ENCODE measurements at regions not wholly inside any gene's neighbourhood (a gene's known extent, or its start where the extent isn't known, plus 50 kb on each side); places are given as distances from the start of the nearest gene placed in this dataset.

DNA sequence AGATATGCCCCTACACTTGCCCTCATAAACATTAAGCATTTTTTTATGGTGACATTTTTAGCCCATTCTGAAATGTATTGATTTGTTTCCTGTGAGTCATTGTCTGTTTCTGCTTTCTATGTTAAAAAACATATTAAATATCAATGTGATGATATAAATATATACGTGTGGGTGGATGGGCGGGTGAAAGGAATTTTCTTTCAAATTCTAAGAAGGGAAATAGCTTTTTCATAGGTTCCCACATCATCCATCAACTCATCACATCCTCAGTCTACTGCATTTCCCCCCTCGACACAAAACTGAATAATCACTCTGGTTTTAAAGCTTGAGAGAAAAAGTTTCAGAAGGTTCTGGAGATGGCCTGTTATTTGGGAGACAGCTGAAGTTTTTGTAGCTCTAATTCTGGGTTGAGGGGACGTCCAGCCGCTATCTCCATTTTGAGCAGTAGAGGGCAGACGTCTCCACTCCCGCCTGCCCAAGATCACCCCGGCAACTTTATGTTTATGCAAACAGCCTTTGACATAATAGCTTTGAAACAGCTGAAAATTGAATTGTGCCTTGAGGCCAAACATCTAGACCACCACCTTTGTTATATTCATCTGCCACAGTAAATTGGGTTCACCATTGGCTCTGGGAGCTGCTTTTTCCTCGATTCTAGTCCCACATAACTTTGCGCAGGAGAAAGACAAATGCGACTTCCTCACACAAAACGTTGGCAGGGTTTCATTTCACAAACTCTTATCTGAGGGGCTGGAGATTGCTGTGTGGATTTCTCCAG lies 216.2 kb upstream of the CLINT1 start:
- Histone ChIP-seq H3K36me3 (no peaks in the 10 kb centered on the region), H3K9me3 (replicated peaks) (no peaks in the 10 kb centered on the region), H3K4me3 (peak overlapping the region; percentile 53), H3K27ac (replicated peaks) (peak overlapping the region; percentile 54), H3K27me3 (ENCODE audit: low read depth) (no peaks in the 10 kb centered on the region), H3K4me1 (peaks cover 12% of the 10 kb centered on the region)
- intact Hi-C loops (cut with micrococcal nuclease), result loop anchor here (5.0 kb wide), 1 partner anchor 1032 kb away; no protein-coding TSS in a partner anchor
- TF ChIP-seq, protein P1, sequence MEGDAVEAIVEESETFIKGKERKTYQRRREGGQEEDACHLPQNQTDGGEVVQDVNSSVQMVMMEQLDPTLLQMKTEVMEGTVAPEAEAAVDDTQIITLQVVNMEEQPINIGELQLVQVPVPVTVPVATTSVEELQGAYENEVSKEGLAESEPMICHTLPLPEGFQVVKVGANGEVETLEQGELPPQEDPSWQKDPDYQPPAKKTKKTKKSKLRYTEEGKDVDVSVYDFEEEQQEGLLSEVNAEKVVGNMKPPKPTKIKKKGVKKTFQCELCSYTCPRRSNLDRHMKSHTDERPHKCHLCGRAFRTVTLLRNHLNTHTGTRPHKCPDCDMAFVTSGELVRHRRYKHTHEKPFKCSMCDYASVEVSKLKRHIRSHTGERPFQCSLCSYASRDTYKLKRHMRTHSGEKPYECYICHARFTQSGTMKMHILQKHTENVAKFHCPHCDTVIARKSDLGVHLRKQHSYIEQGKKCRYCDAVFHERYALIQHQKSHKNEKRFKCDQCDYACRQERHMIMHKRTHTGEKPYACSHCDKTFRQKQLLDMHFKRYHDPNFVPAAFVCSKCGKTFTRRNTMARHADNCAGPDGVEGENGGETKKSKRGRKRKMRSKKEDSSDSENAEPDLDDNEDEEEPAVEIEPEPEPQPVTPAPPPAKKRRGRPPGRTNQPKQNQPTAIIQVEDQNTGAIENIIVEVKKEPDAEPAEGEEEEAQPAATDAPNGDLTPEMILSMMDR (IDR thresholded peaks at IDR 0.05; ENCODE audit: borderline replicate concordance), result peak; percentile 90
- DNase-seq, result peak; percentile 44

DNA sequence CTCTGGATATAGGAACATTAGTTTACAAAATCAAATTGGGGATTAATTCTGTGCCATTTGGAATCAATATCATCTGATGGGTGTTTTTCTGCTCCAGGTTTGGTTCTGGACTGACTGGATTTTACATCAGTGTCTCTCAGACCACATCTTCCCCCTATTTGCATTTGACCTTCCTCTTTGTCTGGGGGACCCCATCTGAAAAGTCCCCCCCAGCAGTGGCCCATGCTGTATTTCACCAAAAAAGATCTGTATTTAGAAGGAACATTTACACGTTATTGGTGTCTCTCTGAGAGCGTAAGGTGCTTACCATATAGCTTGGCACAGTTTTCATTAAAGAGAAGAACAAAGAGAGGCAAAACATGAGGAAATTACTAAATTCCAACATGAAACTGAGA lies 215.6 kb upstream of the CLINT1 start:
- peaks cover 18% of the 10 kb centered on the region for H3K4me1 ChIP-seq
- no peaks in the 10 kb centered on the region for H3K27me3 ChIP-seq (ENCODE audit: low read depth)
- TF ChIP-seq, protein P1 (IDR thresholded peaks at IDR 0.05; ENCODE audit: borderline replicate concordance), result no peak
- intact Hi-C loops (cut with micrococcal nuclease), result no loop called here
- no peaks in the 10 kb centered on the region for H3K36me3 ChIP-seq
- no peak overlapping the region for H3K4me3 ChIP-seq
- no peak overlapping the region for H3K27ac ChIP-seq (replicated peaks)
- no peaks in the 10 kb centered on the region for H3K9me3 ChIP-seq (replicated peaks)
- DNase-seq, result no peak

DNA sequence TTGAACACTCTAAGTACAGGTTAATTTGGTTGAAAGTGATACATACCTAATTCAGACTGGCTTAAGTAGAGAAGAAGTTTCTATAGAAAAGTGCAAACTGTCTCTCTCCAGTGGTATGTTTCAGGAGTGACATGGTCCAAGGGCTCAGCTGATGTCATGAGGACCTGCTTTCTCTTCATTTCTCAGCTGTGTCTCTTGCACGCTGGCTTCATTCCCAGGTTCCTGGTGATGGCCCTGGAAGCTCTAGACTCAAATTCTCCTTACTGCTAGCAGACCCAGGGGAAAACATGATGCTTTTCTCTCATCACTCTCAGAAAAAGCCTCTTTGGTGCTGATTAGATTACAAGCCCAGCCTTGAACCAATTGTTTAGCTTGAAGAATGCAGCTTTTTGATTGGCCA lies 211.9 kb upstream of the CLINT1 start:
- TF ChIP-seq, protein P1 (IDR thresholded peaks at IDR 0.05; ENCODE audit: borderline replicate concordance), result no peak
- DNase-seq, result peak; percentile 22
- Histone ChIP-seq H3K36me3 (no peaks in the 10 kb centered on the region), H3K4me1 (peaks cover 28% of the 10 kb centered on the region), H3K27me3 (ENCODE audit: low read depth) (no peaks in the 10 kb centered on the region), H3K4me3 (no peak overlapping the region), H3K27ac (replicated peaks) (no peak overlapping the region), H3K9me3 (replicated peaks) (no peaks in the 10 kb centered on the region)
- intact Hi-C loops (cut with micrococcal nuclease), result no loop called here

DNA sequence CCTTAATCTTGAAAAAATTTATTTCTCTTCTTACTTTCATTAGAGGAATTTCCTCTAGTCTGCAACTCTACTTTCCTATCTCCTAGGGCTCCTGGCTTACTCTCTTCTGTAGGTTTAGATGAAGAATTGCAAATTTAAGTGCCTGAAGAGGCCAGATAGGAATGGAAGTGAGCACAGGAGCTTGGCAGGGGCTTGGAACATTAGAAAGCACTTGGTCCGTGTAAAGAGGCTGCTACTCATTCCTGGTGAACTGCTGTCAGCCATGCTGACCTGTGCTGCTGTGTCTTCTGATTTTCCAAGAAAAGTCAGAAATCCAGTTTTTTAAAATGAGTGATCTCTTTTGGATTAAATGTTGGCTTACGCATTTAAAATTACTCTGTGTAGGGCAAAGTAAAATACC lies 210.9 kb upstream of the CLINT1 start:
- Histone ChIP-seq H3K4me1 (peaks cover 22% of the 10 kb centered on the region), H3K27me3 (ENCODE audit: low read depth) (no peaks in the 10 kb centered on the region), H3K27ac (replicated peaks) (peak overlapping the region; percentile 4), H3K4me3 (no peak overlapping the region), H3K36me3 (no peaks in the 10 kb centered on the region), H3K9me3 (replicated peaks) (no peaks in the 10 kb centered on the region)
- intact Hi-C loops (cut with micrococcal nuclease), result no loop called here
- no peak for DNase-seq
- TF ChIP-seq, protein P1 (IDR thresholded peaks at IDR 0.05; ENCODE audit: borderline replicate concordance), result no peak

DNA sequence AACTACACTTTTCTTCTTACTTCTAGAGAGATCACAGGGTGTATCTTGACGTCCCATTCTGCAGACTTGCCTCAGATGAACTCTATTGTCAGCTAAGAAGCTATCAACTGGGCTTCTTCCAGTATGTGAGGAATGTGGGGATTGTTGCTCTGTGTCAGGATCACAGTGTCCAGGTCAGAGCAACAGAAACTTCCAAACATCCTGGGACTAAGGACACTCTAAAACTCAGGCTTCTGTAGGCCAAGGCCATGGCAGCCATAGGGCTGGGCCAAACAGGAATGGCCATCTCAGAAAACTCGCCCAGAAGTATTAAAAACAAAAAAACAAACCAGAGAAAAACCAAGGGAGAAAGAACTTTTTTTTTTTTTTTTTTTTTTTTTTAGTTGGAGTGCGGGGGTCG lies 210.0 kb upstream of the CLINT1 start:
- no peak for DNase-seq
- Histone ChIP-seq H3K27ac (replicated peaks) (no peak overlapping the region), H3K36me3 (no peaks in the 10 kb centered on the region), H3K27me3 (ENCODE audit: low read depth) (no peaks in the 10 kb centered on the region), H3K4me1 (peaks cover 22% of the 10 kb centered on the region), H3K9me3 (replicated peaks) (no peaks in the 10 kb centered on the region), H3K4me3 (no peak overlapping the region)
- TF ChIP-seq, protein P1 (IDR thresholded peaks at IDR 0.05; ENCODE audit: borderline replicate concordance), result no peak
- intact Hi-C loops (cut with micrococcal nuclease), result no loop called here

Measured in left ventricle myocardium inferior (tissue), 1 donor.